ENCODE measurements at regions not wholly inside any gene's neighbourhood (a gene's known extent, or its start where the extent isn't known, plus 50 kb on each side); places are given as distances from the start of the nearest gene placed in this dataset.

DNA sequence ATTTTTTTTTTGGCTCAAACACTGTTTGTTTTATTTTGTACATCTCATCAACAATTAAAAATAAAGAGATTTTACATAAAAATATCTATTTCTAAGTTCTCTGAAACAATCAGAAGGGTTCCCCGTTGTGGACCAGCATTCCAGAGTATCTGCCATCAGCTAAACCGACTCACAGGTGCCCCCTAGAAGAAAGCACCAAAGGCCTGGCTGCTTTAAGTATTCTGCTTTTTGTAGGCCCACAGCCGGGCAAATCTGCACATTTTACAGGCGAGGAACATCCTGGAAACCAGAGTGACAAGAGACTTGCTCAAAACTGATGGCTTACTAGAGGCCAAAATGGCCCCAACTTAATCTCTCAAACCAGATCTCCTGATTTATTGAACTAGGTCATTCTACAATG lies 82.2 kb upstream of the SETBP1 start:
- TF ChIP-seq POU6F1 (CRISPR knock-in tag; IDR thresholded peaks at IDR 0.05; ENCODE audit: borderline replicate concordance, low read depth) (no peak), ISL1 (CRISPR knock-in tag; IDR thresholded peaks at IDR 0.05) (no peak), RARB (CRISPR knock-in tag; IDR thresholded peaks at IDR 0.05) (no peak), PATZ1 (CRISPR knock-in tag; IDR thresholded peaks at IDR 0.05; ENCODE audit: borderline replicate concordance) (no peak), BACH2 (CRISPR knock-in tag; IDR thresholded peaks at IDR 0.05; ENCODE audit: borderline replicate concordance) (no peak), ZNF70 (CRISPR knock-in tag; IDR thresholded peaks at IDR 0.05) (no peak), ARNTL (CRISPR knock-in tag; IDR thresholded peaks at IDR 0.05; ENCODE audit: borderline replicate concordance, low read depth) (no peak), ZFP30 (CRISPR knock-in tag; IDR thresholded peaks at IDR 0.05) (no peak), PPARA (CRISPR knock-in tag; IDR thresholded peaks at IDR 0.05; ENCODE audit: borderline replicate concordance) (no peak), SNAI2 (CRISPR knock-in tag; IDR thresholded peaks at IDR 0.05) (no peak), TCF4 (CRISPR knock-in tag; IDR thresholded peaks at IDR 0.05; ENCODE audit: borderline replicate concordance) (no peak), OSR1 (CRISPR knock-in tag; IDR thresholded peaks at IDR 0.05) (no peak), ESRRG (CRISPR knock-in tag; IDR thresholded peaks at IDR 0.05) (no peak)
- TF ChIP-seq, protein P1, sequence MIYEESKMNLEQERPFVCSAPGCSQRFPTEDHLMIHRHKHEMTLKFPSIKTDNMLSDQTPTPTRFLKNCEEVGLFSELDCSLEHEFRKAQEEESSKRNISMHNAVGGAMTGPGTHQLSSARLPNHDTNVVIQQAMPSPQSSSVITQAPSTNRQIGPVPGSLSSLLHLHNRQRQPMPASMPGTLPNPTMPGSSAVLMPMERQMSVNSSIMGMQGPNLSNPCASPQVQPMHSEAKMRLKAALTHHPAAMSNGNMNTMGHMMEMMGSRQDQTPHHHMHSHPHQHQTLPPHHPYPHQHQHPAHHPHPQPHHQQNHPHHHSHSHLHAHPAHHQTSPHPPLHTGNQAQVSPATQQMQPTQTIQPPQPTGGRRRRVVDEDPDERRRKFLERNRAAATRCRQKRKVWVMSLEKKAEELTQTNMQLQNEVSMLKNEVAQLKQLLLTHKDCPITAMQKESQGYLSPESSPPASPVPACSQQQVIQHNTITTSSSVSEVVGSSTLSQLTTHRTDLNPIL (CRISPR knock-in tag; IDR thresholded peaks at IDR 0.05; ENCODE audit: low read depth): no peak

Data from SK-N-SH treated with all-trans-retinoic acid at 6 μM for 48 hours (cell line).